Head of caudate nucleus (tissue), 42 donors: ENCODE measurements at regions not wholly inside any gene's neighbourhood (a gene's known extent, or its start where the extent isn't known, plus 50 kb on each side); places are given as distances from the start of the nearest gene placed in this dataset.
A peak's percentile ranks its signal among the peaks of the same experiment; 100 is the strongest.

Experiments
- DNase-seq, 42 donors: peaks; one replicate each; pipeline versions ENCODE4 v3.0.0 to v3.0.0-alpha.2; 2020 to 2021; ENCODE audit warnings: mixed read lengths in 7 of 42
- intact Hi-C: fragments of 100-400 bp; cut with DNase I; formaldehyde crosslinking; loops from one replicate; pipeline ENCODE4 v1.15.0; 2022

DNA sequence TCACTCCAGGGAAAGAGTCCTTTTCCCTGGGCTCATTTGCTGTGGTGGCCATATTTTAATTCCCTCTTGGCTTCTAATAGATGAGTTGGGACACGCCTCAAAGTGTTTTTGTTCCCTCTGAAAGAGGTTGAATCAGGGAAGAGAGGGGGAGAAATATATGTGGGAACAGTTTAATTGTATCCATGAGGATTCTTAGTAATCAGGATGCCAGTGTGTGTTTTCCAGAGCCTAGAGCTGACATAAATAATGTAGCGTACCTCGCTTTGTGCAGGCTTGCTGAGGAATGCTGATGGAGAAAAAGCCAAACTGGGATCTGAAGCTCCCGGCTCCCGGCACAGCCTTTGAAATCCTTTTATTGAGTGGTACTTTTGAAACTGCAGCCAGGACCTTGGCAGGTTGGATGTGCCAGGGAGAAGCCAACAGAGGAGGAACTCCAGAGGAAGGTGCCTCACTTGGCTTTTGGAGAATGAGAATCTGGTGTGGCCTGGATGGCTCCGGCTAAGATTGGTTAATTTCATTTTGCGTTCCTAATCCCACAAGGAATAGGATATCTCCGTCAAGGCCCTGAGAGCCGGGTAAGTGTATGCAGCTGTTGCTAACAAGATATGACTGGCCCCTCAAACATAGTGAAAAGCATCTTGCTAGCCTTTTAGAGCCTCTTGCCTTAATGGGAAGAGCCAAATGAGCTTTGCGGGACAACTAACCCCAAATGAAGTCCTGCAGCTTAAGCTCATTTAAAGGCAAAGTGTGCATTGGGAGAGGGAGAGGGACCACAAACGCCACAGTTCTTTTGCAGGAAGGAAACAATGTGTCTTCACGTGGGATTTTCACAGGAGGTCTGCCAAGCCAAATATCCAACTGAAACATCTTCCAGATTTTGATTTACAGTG is 471.1 kb upstream of the WWC1 start:
- DNase-seq, result no peak
- intact Hi-C loops, result no loop called here

- intact Hi-C loops, result no loop called here
- no peak for DNase-seq
Measured at GRCh38 chr5:167821151-167821550, 470.3 kb upstream of the WWC1 start.

DNA sequence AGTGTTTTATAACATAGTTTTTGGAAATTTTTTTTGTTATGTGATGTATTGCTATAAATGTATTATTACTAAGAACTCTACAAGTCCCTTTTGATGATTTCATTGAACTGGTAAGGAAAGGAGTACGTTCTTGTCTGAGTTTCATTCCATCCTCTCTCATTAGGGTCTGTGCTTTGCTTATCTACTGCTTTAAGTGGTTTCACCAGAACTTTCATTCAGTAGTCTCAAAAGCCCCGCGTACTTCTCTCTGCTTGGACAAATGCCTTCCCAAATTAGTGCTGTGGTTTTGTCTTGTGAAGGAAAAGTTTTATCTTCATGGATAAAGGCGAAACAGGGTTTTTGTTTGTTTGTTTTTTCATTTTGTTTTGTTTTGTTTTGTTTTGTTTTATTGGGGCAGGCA is 469.8 kb upstream of the WWC1 start:
- no peak for DNase-seq
- intact Hi-C loops, result no loop called here

- intact Hi-C loops, result no loop called here
Measured at GRCh38 chr5:167822241-167822640, 469.2 kb upstream of the WWC1 start.

GRCh38 chr5:167823405-167823804 is 468.0 kb upstream of the WWC1 start:
- DNase-seq, result no peak
- intact Hi-C loops, result no loop called here

More at GRCh38 chr5:167822241-167822640, 469.2 kb upstream of the WWC1 start:
- DNase-seq, result no peak

GRCh38 chr5:167827766-167828165 is 463.7 kb upstream of the WWC1 start:
- intact Hi-C loops, result no loop called here
- peak in 6 of 42 donors; percentile 8 to 19 (median 12) for DNase-seq

GRCh38 chr5:167831754-167832504 is 459.5 kb upstream of the WWC1 start:
- no peak for DNase-seq
- intact Hi-C loops, result no loop called here

- no peak for DNase-seq
- intact Hi-C loops, result no loop called here
Measured at GRCh38 chr5:167832609-167833008, 458.8 kb upstream of the WWC1 start.

DNA sequence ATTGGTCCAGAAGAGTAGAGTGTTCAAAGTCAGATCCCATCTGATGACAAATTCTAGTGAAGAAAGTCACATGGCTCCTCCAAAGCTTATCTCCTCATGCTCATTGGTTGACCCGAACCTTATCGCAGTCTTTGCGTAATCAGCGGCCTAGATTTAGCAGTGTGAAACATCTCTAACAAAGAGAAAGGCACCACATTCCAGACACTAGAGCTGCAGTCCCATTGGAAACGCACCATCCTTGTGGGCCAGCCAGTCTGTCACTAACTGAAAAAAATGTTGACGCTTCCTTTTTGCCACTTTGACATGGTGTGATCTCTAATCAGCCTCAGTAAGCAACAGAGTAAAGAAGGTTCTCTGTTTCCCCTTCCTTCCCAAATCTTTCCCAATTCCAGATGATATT is 458.0 kb upstream of the WWC1 start:
- intact Hi-C loops, result no loop called here

DNA sequence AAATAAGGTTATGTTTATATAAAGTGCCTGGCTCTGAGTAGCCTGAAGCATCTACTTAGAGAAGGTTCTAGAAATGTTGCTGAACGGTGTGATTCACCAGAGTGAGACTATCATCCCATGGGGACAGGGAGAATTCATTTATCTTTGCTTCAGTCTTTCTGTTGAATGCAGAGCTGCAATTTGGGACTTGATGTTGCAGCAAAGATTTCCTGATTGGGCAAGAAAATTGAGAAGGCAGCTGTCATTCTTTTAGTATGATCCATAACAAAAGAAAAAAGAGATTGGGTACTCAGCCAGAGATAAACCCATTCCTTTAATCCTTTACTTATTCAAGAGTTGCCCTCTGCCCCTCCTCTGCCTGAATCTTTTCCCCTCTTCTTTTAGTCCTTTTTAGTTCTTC is 456.3 kb upstream of the WWC1 start:
- intact Hi-C loops, result no loop called here
- no peak for DNase-seq

More for the DNA sequence above, 458.0 kb upstream of the WWC1 start:
- DNase-seq, result no peak

DNA sequence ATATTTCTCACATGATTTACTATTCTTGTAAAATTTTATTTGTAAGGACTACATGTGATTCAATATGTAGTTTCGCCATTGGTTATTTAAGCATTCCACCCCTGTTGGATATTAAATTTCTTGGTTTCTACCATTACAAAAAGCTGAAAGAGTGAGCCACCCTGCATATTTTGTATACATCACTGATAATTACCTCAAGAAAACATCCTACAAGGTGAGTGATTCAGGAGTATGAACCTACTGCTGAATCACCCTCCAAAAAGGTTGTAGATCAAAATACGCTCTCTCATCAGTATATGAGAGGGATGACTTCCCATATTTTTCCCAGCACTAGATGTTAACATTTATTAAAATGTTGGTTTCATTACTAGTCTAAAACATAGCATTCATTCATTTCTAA is 454.3 kb upstream of the WWC1 start:
- intact Hi-C loops, result no loop called here
- DNase-seq, result no peak

GRCh38 chr5:167839065-167839464 is 452.4 kb upstream of the WWC1 start:
- DNase-seq, result no peak
- intact Hi-C loops, result no loop called here

DNA sequence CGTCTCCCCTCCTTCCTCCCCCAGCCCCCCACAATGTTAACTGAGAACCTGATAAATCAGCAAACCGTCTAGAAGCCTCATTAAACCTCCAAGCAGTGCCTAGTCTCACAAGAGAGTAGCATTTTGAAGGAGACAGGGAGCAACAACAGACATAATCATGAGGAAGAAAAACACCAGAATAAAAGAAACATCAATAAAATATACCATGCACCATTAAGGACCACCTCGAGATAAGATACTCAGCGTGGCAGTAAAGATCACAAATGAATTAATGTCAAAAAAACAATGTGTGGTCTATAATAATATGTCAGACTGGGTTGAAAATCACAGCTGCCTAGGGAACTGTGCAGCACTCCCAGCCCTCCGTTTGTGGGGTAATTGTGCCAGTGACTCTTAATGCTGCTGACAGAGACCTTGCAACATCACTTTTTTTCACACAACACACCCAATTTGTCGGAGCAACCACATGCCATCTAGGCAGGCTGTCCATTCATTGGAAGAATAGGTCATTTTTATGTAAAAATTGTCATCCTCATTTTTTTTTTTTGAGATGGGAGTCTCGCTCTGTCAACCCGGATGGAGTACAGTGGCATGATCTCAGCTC is 450.8 kb upstream of the WWC1 start:
- intact Hi-C loops, result no loop called here
- peak in 1 of 42 donors; percentile 15 for DNase-seq

DNA sequence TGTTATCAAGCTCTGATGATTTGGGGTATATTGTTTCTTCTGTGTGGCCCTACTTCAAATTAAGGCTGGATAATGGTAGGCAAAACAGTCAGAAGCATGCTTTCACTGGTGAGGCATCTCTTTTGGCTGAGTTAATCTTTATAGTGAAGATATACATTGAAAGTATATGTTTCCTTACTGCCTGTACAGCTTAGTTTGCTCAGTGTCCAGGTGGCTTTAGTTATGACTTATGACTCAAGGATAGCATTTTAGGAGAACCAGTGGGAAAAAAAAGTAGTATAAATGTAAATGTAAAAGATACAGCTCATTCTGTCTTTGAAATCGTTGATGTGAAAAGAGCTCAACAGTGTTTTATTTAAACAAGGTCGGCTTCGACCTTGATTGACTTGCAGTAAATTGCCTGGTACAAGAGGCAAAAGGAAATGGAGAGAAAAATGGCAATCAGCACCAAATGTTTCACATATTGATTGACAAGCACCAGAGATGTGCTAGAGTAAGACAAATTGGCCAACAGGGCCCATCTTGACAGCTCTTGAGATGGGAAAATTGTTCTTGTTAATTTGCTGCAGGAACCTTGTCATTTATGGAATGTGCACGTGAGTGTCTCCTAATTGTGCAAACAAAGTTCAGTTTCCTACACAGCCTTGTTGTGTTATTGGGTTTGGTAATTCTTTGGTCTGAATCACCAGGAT is 447.4 kb upstream of the WWC1 start:
- intact Hi-C loops, result no loop called here
- DNase-seq, result no peak

GRCh38 chr5:167845952-167846351 is 445.5 kb upstream of the WWC1 start:
- intact Hi-C loops, result no loop called here
- no peak for DNase-seq

GRCh38 chr5:167849874-167850273 is 441.6 kb upstream of the WWC1 start:
- no peak for DNase-seq
- intact Hi-C loops, result no loop called here

- intact Hi-C loops, result no loop called here
Measured at GRCh38 chr5:167850911-167851310, 440.5 kb upstream of the WWC1 start.

DNA sequence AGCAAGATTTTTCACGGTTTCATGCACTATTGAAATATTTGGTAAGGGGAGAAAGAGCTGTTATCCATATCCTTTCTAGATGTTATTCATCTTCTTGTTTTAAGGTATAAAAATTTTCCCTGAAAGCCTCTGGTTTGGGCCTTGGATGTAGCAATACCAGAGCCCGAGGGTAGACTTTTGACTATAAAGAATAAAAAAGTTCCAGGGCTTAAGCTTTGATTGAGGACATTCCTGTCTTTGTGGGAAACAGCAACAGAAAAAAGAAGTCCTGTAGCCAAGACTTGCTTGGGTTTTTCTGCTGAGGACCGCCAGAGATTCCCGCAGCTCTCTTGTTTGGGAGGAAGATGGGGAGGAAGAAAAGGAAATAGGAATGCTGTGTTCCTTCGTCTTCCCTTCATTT is 440.0 kb upstream of the WWC1 start:
- intact Hi-C loops, result no loop called here
- no peak for DNase-seq

More at GRCh38 chr5:167850911-167851310, 440.5 kb upstream of the WWC1 start:
- DNase-seq, result no peak

DNA sequence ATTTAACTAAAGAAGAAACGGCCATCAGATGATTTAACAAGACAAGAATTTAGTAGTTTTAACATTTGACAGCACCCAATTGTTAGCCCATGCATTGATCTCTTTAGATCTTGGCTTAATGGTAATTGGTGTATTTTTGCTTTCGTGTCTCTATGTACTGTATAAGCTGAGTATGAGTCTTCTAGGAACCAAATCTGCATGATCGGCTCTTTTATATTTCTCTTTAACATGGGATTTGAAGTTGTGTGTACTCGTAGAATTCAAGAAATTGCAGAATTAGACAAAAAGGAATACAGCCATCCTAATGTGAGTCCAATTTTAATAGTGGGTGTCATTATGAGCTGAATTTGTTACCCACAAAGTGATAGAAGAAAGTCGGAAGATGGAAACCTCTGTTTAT is 438.9 kb upstream of the WWC1 start:
- intact Hi-C loops, result no loop called here
- DNase-seq, result no peak
